K562 (cell line): ENCODE measurements at regions not wholly inside any gene's neighbourhood (a gene's known extent, or its start where the extent isn't known, plus 50 kb on each side); places are given as distances from the start of the nearest gene placed in this dataset.

Experiments
- ATAC-seq: fragments of 200-7000 bp; cut with Tn5 transposase; 3 replicates; pipeline ENCODE4 v1.9.1; 2020; ENCODE audit warnings: moderate library complexity
- BruUV-seq: library from RNA; stranded (reverse); fragments of 400-500 nt; replicated peaks from 2 replicates; lab custom pipeline; 2021; lab: Mats Ljungman, UMichigan
- CTCF ChIA-PET: fragments of 300-600 bp; formaldehyde crosslinking; extraction: SDS; loops from one replicate; lab custom pipeline; 2021; ENCODE audit warnings: low intra/inter-chr PET ratio; lab: Yijun Ruan, JAX
- POLR2A ChIA-PET: fragments of 300-600, 350-650 bp; sonication (Branson Sonifier 250); formaldehyde crosslinking; extraction: SDS; loops from one replicate; lab custom pipeline; 2021; ENCODE audit warnings: antibody characterized with exemption, inconsistent platforms; lab: Yijun Ruan, JAX
- DNase-seq, 4 experiments: peaks; one replicate each; pipeline versions ENCODE4 v3.0.0 to v3.0.0-alpha.2; 2011 to 2018; ENCODE audit warnings: low spot score in 3 of 4, mixed read lengths in 3 of 4; ENCODE audit errors: extremely low read depth in 1 of 4
- FAIRE-seq: peaks from 2 replicates; lab custom pipeline; 2011; peaks lifted over from hg19 to GRCh38; lab: Jason Lieb, UNC
- H2AFZ ChIP-seq: 2 replicates; pipeline ENCODE4 v1.6.0; 2011; ENCODE audit warnings: low read depth, low read length, control low read depth, inconsistent platforms
- H3K27ac ChIP-seq: fragments of 200-600 bp; 3 replicates; pipeline ENCODE4 v1.8.0; 2011; ENCODE audit warnings: low read depth, mild to moderate bottlenecking, control low read depth, inconsistent platforms, low read length, moderate library complexity, mixed read lengths; ENCODE audit errors: extremely low read depth
- H3K27me3 ChIP-seq, 2 experiments: fragments of 300-600 bp in 1 of 2; 2 replicates in 1 of 2; 3 replicates in 1 of 2; pipeline versions ENCODE4 v1.6.0 to v1.8.0; 2011; ENCODE audit warnings: inconsistent platforms in 2 of 2, low read length in 2 of 2, mild to moderate bottlenecking in 1 of 2, mixed read lengths in 1 of 2, moderate library complexity in 1 of 2; ENCODE audit not compliant: control insufficient read depth in 2 of 2, insufficient read depth in 2 of 2
- H3K36me3 ChIP-seq: fragments of 300-600 bp; 3 replicates; pipeline ENCODE4 v1.8.0; 2011; ENCODE audit warnings: mild to moderate bottlenecking, low read length, inconsistent platforms; ENCODE audit not compliant: control insufficient read depth, insufficient read depth
- H3K4me1 ChIP-seq, 2 experiments: fragments of 200-600 bp in 1 of 2; replicated peaks in 1 of 2; 2 replicates in 1 of 2; 3 replicates in 1 of 2; pipeline versions ENCODE4 v1.5.1 to v1.8.0; 2011; ENCODE audit warnings: inconsistent platforms in 2 of 2, low read length in 2 of 2, mild to moderate bottlenecking in 1 of 2, mixed read lengths in 1 of 2, moderate library complexity in 1 of 2; ENCODE audit not compliant: control insufficient read depth in 2 of 2, insufficient read depth in 2 of 2
- H3K4me2 ChIP-seq: 2 replicates; pipeline ENCODE4 v1.6.1; 2011; ENCODE audit warnings: low read length, control low read depth, inconsistent platforms, mixed read lengths; ENCODE audit not compliant: insufficient read depth
- H3K4me3 ChIP-seq: fragments of 200-600 bp; sonication (generic), shearing (Covaris generic); 2 replicates; pipeline ENCODE4 v1.5.1; 2016; ENCODE audit warnings: control low read depth, inconsistent platforms
- H3K79me2 ChIP-seq: fragments of 200-600 bp; 3 replicates; pipeline ENCODE4 v1.8.0; 2011; ENCODE audit warnings: low read length, inconsistent platforms; ENCODE audit not compliant: control insufficient read depth, insufficient read depth
- H3K9ac ChIP-seq, 2 experiments: 2 replicates each; pipeline versions ENCODE4 v1.6.0 to v1.6.1; 2011; ENCODE audit warnings: low read depth in 2 of 2, low read length in 2 of 2, control low read depth in 1 of 2, inconsistent platforms in 1 of 2, mild to moderate bottlenecking in 1 of 2, mixed read lengths in 1 of 2; ENCODE audit not compliant: insufficient read depth in 1 of 2
- H3K9me1 ChIP-seq: one replicate; pipeline ENCODE4 v1.6.0; 2011; ENCODE audit warnings: inconsistent platforms, mild to moderate bottlenecking, low read length, moderate library complexity; ENCODE audit not compliant: control insufficient read depth, insufficient read depth
- H3K9me3 ChIP-seq: replicated peaks from 2 replicates; pipeline ENCODE4 v1.5.1; 2011; ENCODE audit warnings: low read depth, low read length, inconsistent platforms; ENCODE audit not compliant: control insufficient read depth, insufficient read depth
- H4K20me1 ChIP-seq: replicated peaks from 2 replicates; pipeline ENCODE4 v1.6.1; 2011; ENCODE audit warnings: low read length, inconsistent platforms, mixed read lengths; ENCODE audit not compliant: control insufficient read depth, insufficient read depth
- BCL6 ChIP-seq: fragments of 250-450 bp; sonication (Bioruptor Pico); IDR thresholded peaks from 2 replicates; pipeline ENCODE4 v1.4.0; 2020
- CREB3L1 ChIP-seq: fragments of 450-650 bp; IDR thresholded peaks from 2 replicates; pipeline ENCODE4 v1.6.1; 2014; ENCODE audit warnings: low read depth, mild to moderate bottlenecking, moderate library complexity, borderline replicate concordance
- FOS ChIP-seq: IDR thresholded peaks from 3 replicates; pipeline ENCODE4 v1.6.1; 2011; ENCODE audit not compliant: insufficient read length; ENCODE audit errors: extremely low read depth
- MYBL2 ChIP-seq, 2 experiments: fragments of 450-650 bp in 1 of 2; sonication (generic) in 1 of 2; formaldehyde crosslinking in 1 of 2; IDR thresholded peaks; 2 replicates each; pipeline versions ENCODE4 v1.6.1 to v1.8.1; 2017 to 2022; ENCODE audit warnings: borderline replicate concordance in 1 of 2, inconsistent platforms in 1 of 2, low read depth in 1 of 2, mild to moderate bottlenecking in 1 of 2, missing genetic modification reagents in 1 of 2, moderate library complexity in 1 of 2
- ZNF212 ChIP-seq: fragments of 450-650 bp; formaldehyde crosslinking; IDR thresholded peaks from 2 replicates; pipeline ENCODE4 v1.4.0; 2020; ENCODE audit warnings: mild to moderate bottlenecking
- ZNF318 ChIP-seq, 2 experiments: fragments of 450-650 bp; IDR thresholded peaks; 2 replicates each; pipeline ENCODE4 v1.6.1; 2016; ENCODE audit warnings: mild to moderate bottlenecking in 2 of 2, borderline replicate concordance in 1 of 2, low read depth in 1 of 2, moderate library complexity in 1 of 2
- ZNF584 ChIP-seq: fragments of 200-800 bp; sonication (Bioruptor generic); IDR thresholded peaks from 2 replicates; pipeline ENCODE4 v1.6.1; 2016; ENCODE audit warnings: low read depth, mild to moderate bottlenecking, missing genetic modification characterization, missing compliant biosample characterization
- WGBS: fragments of 100-300 bp; shearing (Covaris generic); methylation state at CpG from one replicate; pipeline ENCODE4 v1.1.6; 2016; ENCODE audit warnings: low coverage, mixed read lengths; ENCODE audit not compliant: insufficient coverage; ENCODE audit errors: missing lambda C conversion rate; 5-methylcytosine and 5-hydroxymethylcytosine counted together
- in situ Hi-C: fragments of 300-500 bp; cut with MboI; formaldehyde crosslinking; loops from 4 replicates; pipeline ENCODE4 v1.15.0; 2018; ENCODE audit warnings: inconsistent platforms, mixed read lengths
- intact Hi-C: fragments of 100-400 bp; cut with micrococcal nuclease; formaldehyde crosslinking; loops from 2 replicates; pipeline ENCODE4 v1.14.2; 2022
- TF ChIP-seq, protein P1 (sequence below): IDR thresholded peaks from 2 replicates; pipeline ENCODE4 v1.6.1; 2012; ENCODE audit warnings: low read depth, low read length, improper control_type of control experiment, borderline replicate concordance

- TF ChIP-seq ZNF584 (CRISPR knock-in tag): no peak
- no peak for TF ChIP-seq BCL6 (CRISPR knock-in tag)
- TF ChIP-seq ZNF212 (CRISPR knock-in tag): no peak
These were observed 62.6 kb upstream of the ESRRB start (continued) for GRCh38 chr14:76313303-76313702.

DNA sequence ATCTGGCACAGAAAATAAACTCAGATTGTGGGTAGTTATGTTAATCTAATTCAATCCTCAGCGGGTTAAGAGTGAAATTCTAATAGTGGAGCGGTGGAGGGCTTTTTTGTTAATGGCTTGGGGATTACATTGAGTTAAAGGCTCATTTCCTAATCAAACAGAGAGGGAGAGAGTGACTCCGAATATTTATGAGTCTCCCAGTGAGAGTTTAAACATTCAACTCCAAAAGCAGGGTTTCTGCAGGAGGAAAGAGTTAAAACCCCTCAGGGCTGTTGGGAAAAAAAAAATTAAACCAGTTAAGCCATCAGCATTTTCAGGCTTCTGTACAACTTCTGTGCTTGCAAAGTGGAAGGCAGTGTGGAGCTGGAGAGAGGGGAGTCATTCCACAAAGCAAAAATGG is 62.1 kb upstream of the ESRRB start:
- no peak overlapping the region for H3K4me2 ChIP-seq
- peaks cover 33% of the 10 kb centered on the region; the same call in 2 of the 3 replicates for H3K36me3 ChIP-seq
- no peak overlapping the region for H2AFZ ChIP-seq
- no peaks in the 10 kb centered on the region for H3K9me3 ChIP-seq
- intact Hi-C loops: no loop called here
- WGBS: 64% methylated on average over 2 of the region's 3 CpGs
- no peaks in the 10 kb centered on the region for H3K27me3 ChIP-seq
- ATAC-seq (no peak), DNase-seq (no peak)
- H3K9me1 ChIP-seq: peaks cover 3% of the 10 kb centered on the region
- in situ Hi-C loops: no loop called here
- no peak for TF ChIP-seq CREB3L1
- no peak for TF ChIP-seq ZNF318 (IDR thresholded peaks at IDR 0.05; ENCODE audit: borderline replicate concordance in 1 of 2, low read depth in 1 of 2)
- TF ChIP-seq, protein P1, sequence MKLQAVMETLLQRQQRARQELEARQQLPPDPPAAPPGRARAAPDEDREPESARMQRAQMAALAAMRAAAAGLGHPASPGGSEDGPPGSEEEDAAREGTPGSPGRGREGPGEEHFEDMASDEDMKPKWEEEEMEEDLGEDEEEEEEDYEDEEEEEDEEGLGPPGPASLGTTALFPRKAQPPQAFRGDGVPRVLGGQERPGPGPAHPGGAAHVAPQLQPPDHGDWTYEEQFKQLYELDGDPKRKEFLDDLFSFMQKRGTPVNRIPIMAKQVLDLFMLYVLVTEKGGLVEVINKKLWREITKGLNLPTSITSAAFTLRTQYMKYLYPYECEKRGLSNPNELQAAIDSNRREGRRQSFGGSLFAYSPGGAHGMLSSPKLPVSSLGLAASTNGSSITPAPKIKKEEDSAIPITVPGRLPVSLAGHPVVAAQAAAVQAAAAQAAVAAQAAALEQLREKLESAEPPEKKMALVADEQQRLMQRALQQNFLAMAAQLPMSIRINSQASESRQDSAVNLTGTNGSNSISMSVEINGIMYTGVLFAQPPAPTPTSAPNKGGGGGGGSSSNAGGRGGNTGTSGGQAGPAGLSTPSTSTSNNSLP: no peak
- TF ChIP-seq FOS: no peak
- no peak for TF ChIP-seq MYBL2 (IDR thresholded peaks at IDR 0.05; ENCODE audit: low read depth)
- no peak for TF ChIP-seq MYBL2 (CRISPR knock-in tag; IDR thresholded peaks at IDR 0.05; ENCODE audit: borderline replicate concordance)
- TF ChIP-seq, all 486 proteins: peak for 0
- BruUV-seq: no TSS peak
- CTCF ChIA-PET: no interaction called here
- no peaks in the 10 kb centered on the region; the same call in 2 of the 3 replicates for H3K79me2 ChIP-seq
- no peaks in the 10 kb centered on the region; a peak in 1 of 5 replicates for H3K4me1 ChIP-seq
- H3K9ac ChIP-seq: no peak overlapping the region
- no peaks in the 10 kb centered on the region for H4K20me1 ChIP-seq
- H3K27ac ChIP-seq: no peak overlapping the region
- no peak for FAIRE-seq
- H3K4me3 ChIP-seq: no peak overlapping the region
- POLR2A ChIA-PET: no interaction called here
